Activated naive CD8-positive, alpha-beta T cell treated with anti-CD3 and anti-CD28 coated beads, Interleukin-2, amount 10 ng/mL, durations not matched to agents 7 days and 5 days (primary cell): ENCODE measurements at regions not wholly inside any gene's neighbourhood (a gene's known extent, or its start where the extent isn't known, plus 50 kb on each side); places are given as distances from the start of the nearest gene placed in this dataset.

Experiments used
- ATAC-seq: fragments of 150-1000 bp; cut with Tn5 transposase; one replicate; pipeline ENCODE4 v1.10.0; 2021; ENCODE audit warnings: low read depth, moderate library complexity
- POLR2A ChIA-PET: fragments of 350-600 bp; sonication (Branson Sonifier 250); formaldehyde crosslinking; loops from one replicate; lab custom pipeline; 2021; ENCODE audit warnings: antibody characterized with exemption; lab: Charles Lee
- DNase-seq: peaks from one replicate; pipeline ENCODE4 v3.0.0; 2021
- H3K27ac Mint-ChIP-seq: one replicate; pipeline ENCODE4 v1.8.0; 2022; ENCODE audit warnings: mild to moderate bottlenecking, mixed read lengths
- H3K27me3 Mint-ChIP-seq: one replicate; pipeline ENCODE4 v1.8.0; 2022; ENCODE audit warnings: mild to moderate bottlenecking, moderate library complexity, mixed read lengths
- H3K36me3 Mint-ChIP-seq: one replicate; pipeline ENCODE4 v1.8.0; 2021; ENCODE audit warnings: mild to moderate bottlenecking, mixed read lengths
- H3K4me1 Mint-ChIP-seq: one replicate; pipeline ENCODE4 v1.8.0; 2021; ENCODE audit warnings: mixed read lengths
- H3K4me3 Mint-ChIP-seq: one replicate; pipeline ENCODE4 v1.8.0; 2022; ENCODE audit warnings: mild to moderate bottlenecking, moderate library complexity, mixed read lengths
- H3K9me3 Mint-ChIP-seq: one replicate; pipeline ENCODE4 v1.8.0; 2021; ENCODE audit warnings: mixed read lengths

DNA sequence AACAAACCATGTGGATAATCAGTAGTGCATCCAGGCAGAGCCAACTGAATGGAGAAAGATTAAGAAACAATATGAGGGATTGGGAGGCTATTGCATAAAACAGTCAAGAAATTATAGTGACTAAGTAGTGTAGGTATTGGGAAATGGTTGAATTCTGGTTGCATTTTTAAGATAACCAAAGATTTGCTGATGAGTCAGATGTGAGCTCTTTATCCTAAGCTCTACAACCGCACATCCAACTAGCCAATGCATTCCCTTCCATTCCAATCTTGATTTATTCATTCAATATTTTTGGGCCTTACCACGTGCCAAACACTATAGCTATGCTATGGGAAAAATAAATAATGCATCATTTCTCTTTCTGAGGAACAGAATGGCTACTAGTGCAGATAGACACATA, 524.5 kb upstream of the RGMB start:
- no peaks in the 10 kb centered on the region for H3K4me1 Mint-ChIP-seq
- H3K27ac Mint-ChIP-seq, result no peak overlapping the region
- no peaks in the 10 kb centered on the region for H3K27me3 Mint-ChIP-seq
- H3K9me3 Mint-ChIP-seq, result no peaks in the 10 kb centered on the region
- no peak for ATAC-seq
- no peak for DNase-seq
- no peaks in the 10 kb centered on the region for H3K36me3 Mint-ChIP-seq
- no peak overlapping the region for H3K4me3 Mint-ChIP-seq
- POLR2A ChIA-PET, result no interaction called here

DNA sequence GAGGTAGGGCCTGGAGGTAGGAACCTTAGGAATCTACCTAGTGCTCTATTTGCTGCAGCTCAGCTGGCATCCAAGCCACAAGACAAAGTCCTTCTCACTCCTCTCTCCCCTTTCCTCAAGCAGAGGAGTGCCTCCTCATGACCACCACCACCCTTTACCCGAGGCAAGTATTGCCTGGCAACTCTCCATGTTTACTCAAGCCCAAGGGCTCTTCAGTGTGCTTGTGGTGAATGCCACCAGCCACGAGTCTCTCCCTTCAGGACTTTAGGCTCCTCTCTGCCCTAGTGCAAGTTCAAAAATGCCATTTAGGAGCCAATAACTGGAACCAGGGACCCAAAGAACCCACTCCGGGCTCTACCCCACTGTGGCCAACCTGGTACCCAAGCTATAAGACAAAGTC, 514.5 kb upstream of the RGMB start:
- ATAC-seq (no peak), DNase-seq (no peak)
- Mint-ChIP-seq H3K4me3 (no peak overlapping the region), H3K4me1 (no peaks in the 10 kb centered on the region), H3K9me3 (no peaks in the 10 kb centered on the region), H3K27me3 (peaks cover 3% of the 10 kb centered on the region), H3K36me3 (no peaks in the 10 kb centered on the region), H3K27ac (no peak overlapping the region)
- POLR2A ChIA-PET, result no interaction called here

DNA sequence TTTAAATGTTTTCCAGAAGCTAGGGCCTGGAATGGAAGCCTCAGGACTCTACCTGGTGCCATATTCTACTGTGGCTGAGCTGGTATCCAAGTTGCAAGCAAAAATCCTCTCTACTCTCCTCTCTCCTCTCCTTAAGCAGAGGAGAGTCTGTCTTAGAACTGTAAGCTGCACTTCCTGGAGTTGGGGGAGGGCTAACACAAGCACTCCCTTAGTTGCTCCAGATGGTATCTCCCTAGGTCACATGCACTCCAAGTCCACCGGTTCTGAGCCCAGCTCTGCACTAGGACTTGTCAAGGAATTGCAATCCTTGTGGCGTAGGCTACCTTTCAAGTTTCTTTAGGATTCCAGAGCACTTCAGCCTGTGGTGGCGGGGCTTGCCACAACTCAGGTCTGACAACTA, 513.9 kb upstream of the RGMB start:
- Mint-ChIP-seq H3K4me3 (no peak overlapping the region), H3K4me1 (no peaks in the 10 kb centered on the region), H3K36me3 (no peaks in the 10 kb centered on the region), H3K27me3 (peaks cover 3% of the 10 kb centered on the region), H3K27ac (no peak overlapping the region), H3K9me3 (no peaks in the 10 kb centered on the region)
- ATAC-seq, result no peak
- no peak for DNase-seq
- POLR2A ChIA-PET, result no interaction called here

DNA sequence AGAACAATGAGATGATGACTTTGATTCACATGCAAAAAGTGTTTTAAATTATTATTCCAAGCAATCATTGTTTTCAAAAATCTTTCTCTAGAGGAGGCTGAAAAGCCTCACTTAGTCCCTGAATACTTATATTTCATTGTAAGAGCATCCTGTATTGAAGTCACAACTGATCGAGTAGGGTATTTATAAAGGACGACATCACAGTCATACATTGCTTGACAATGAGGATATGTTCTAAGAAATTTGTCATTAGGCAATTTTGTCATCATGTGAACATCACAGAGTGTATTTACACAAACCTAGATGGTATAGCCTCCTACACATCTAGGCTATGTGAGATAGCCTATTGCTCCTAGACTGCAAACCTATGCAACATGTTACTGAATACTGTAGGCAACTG, 510.4 kb upstream of the RGMB start:
- Mint-ChIP-seq H3K4me3 (no peak overlapping the region), H3K4me1 (no peaks in the 10 kb centered on the region), H3K27me3 (peaks cover 3% of the 10 kb centered on the region), H3K9me3 (peaks cover 1% of the 10 kb centered on the region), H3K36me3 (no peaks in the 10 kb centered on the region), H3K27ac (no peak overlapping the region)
- POLR2A ChIA-PET, result no interaction called here
- ATAC-seq (no peak), DNase-seq (no peak)

DNA sequence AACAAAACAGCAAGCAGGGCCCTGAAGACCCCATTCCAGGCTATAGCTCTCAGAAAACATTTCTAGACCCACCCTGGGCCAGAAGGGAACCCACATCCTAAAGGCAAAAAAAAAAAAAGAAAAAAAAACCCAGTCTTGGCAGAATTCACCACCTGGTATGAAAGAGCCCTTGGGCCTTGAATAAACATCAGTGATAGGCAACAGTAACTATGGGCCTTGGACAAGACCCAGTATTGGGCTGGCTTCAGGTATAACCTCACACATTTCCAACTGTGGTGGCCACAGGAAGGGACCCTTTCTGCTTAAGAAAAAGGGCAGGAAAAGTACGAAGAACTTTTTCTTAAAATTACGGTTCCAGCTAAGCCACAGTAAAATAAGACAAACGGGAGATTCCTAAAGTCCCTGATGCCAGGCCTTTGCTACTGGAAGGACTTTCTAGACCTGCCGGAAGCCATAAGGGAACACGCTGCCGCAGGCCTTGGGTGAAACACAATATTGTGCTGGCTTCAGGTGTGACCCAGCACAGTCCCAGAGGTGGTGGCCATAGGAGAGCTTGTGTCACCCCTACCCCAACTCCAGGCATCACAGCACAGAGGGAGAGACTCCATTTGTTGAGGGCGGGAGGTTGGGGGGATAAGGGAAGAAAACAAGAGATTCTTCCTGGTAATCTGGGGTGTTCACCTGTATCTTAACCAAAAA, 505.2 kb upstream of the RGMB start:
- no peak overlapping the region for H3K27ac Mint-ChIP-seq
- DNase-seq (no peak), ATAC-seq (no peak)
- no peak overlapping the region for H3K4me3 Mint-ChIP-seq
- H3K4me1 Mint-ChIP-seq, result no peaks in the 10 kb centered on the region
- no peaks in the 10 kb centered on the region for H3K27me3 Mint-ChIP-seq
- POLR2A ChIA-PET, result no interaction called here
- peaks cover 2% of the 10 kb centered on the region for H3K9me3 Mint-ChIP-seq
- no peaks in the 10 kb centered on the region for H3K36me3 Mint-ChIP-seq

DNA sequence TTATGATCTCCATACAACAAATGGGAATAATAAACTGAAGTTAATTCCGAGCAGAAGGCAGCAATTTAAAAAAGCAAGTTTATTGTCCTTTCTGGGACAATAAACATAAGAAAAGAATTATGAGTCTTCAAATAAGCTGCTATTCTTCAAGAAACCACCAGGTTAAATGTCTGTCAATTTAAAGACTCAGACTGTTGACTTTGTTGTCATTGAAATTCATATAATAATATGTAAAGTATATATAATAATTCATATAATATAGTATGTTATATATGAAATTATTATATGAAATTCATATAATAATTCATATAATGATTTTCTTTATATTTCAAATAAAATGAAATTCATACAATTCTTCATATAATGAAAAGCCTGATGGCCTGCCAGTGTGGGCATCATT, 497.5 kb upstream of the RGMB start:
- ATAC-seq, result no peak
- Mint-ChIP-seq H3K4me1 (no peaks in the 10 kb centered on the region), H3K36me3 (no peaks in the 10 kb centered on the region), H3K27me3 (no peaks in the 10 kb centered on the region), H3K9me3 (peaks cover 1% of the 10 kb centered on the region), H3K4me3 (no peak overlapping the region), H3K27ac (no peak overlapping the region)
- DNase-seq, result no peak
- POLR2A ChIA-PET, result no interaction called here

DNA sequence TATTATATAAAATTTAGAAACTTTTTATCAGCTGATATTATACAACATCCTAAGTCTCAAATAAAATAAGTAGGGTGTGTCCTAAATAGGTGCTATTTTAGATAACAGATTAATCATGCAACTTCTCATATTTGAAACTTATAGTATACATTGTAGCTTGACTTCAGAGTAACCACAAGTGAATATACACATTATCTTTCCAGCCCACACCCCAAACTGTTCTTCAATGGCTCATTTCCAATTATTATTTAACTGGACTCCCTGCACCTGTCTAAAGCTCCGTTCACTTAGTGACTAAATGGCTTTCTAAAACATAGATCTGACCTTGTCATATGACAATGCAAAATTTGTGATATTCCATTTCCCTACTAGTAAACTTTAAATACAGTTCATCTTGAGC, 490.9 kb upstream of the RGMB start:
- H3K27me3 Mint-ChIP-seq, result no peaks in the 10 kb centered on the region
- H3K9me3 Mint-ChIP-seq, result no peaks in the 10 kb centered on the region
- no peaks in the 10 kb centered on the region for H3K4me1 Mint-ChIP-seq
- ATAC-seq (no peak), DNase-seq (no peak)
- H3K4me3 Mint-ChIP-seq, result no peak overlapping the region
- no peaks in the 10 kb centered on the region for H3K36me3 Mint-ChIP-seq
- H3K27ac Mint-ChIP-seq, result no peak overlapping the region
- POLR2A ChIA-PET, result no interaction called here

DNA sequence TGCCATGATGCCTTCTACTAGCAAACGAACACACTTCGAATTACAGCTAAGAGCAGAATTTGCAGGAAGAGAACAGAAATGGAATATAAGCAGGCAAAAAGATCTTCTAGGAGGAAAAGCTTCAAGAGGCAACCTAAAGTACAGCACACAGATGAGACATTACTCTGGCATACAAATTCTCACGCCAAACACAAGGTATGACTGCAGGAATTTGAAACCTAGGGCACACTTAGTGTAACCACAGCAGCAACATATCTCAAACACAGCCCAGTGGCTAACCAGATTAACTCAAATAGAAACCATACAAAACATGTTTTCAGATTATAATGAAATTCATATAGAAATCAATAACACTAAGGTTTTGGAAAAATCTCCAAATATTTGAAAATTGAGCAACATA, 481.0 kb upstream of the RGMB start:
- DNase-seq (no peak), ATAC-seq (no peak)
- Mint-ChIP-seq H3K9me3 (no peaks in the 10 kb centered on the region), H3K27me3 (no peaks in the 10 kb centered on the region), H3K4me3 (no peak overlapping the region), H3K4me1 (no peaks in the 10 kb centered on the region), H3K36me3 (no peaks in the 10 kb centered on the region), H3K27ac (no peak overlapping the region)
- POLR2A ChIA-PET, result no interaction called here

DNA sequence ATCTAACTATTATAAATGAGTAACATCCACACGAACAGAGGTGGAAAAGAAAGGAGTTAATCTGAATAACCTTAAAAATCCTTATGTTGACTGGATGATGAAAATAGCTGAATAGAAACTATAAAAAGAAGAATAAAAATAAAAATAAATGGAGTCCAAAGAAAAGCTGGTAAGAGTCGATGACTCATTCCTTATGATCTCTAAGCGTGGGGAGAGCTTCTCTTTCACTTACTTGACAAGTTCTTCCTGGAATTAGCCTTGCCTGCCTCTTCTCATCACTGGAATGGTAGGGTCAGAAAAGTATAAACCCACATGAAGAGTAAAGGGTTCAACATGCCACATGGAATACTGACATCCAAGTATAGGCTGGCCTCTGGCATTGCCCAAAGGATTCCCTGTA, 477.0 kb upstream of the RGMB start:
- H3K36me3 Mint-ChIP-seq, result no peaks in the 10 kb centered on the region
- POLR2A ChIA-PET, result no interaction called here
- H3K9me3 Mint-ChIP-seq, result no peaks in the 10 kb centered on the region
- DNase-seq, result no peak
- H3K4me3 Mint-ChIP-seq, result no peak overlapping the region
- H3K4me1 Mint-ChIP-seq, result no peaks in the 10 kb centered on the region
- H3K27me3 Mint-ChIP-seq, result no peaks in the 10 kb centered on the region
- no peak overlapping the region for H3K27ac Mint-ChIP-seq
- ATAC-seq, result no peak

DNA sequence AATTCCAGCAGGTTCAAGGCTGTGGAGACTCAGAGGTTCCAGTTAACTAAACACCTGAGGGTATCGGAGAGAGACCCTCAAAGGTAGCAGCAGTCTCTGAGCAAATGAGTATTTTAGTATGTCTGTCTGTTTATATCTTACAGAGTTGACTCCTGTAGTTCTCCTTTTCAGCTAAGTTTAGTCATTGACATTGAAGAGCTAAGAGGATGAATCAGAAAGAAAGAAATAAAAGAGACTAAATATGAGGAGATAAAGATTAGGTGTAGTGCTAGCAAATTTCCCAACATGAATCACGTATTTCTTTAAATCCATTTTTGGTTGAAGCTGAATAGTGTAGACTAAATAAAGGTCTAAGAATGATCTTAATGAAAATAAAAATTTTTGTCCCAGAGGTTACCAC, 474.0 kb upstream of the RGMB start:
- Mint-ChIP-seq H3K27me3 (no peaks in the 10 kb centered on the region), H3K4me1 (no peaks in the 10 kb centered on the region), H3K36me3 (no peaks in the 10 kb centered on the region), H3K9me3 (no peaks in the 10 kb centered on the region), H3K4me3 (no peak overlapping the region), H3K27ac (no peak overlapping the region)
- DNase-seq (no peak), ATAC-seq (no peak)
- POLR2A ChIA-PET, result no interaction called here

DNA sequence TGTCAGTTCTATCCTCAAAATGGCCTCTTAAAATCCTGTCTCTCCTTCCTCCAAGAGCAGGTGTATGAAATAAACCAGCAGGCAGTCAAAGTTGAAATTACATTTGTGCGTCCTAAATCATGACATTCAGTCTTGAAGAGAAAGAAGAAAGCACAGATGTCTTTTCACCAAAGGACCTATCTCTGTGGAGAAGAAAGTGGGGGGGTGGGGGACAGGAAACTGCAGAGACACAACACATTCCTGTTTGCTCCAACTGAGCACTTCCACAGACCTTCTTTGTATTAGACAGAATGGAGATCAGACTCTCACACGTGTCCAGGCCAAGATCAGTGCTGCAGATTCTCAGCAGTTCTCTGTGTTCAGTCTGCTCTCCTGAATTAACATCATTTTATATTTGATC, 471.9 kb upstream of the RGMB start:
- Mint-ChIP-seq H3K27ac (no peak overlapping the region), H3K36me3 (no peaks in the 10 kb centered on the region), H3K9me3 (no peaks in the 10 kb centered on the region), H3K4me1 (no peaks in the 10 kb centered on the region), H3K4me3 (no peak overlapping the region), H3K27me3 (no peaks in the 10 kb centered on the region)
- POLR2A ChIA-PET, result no interaction called here
- ATAC-seq (no peak), DNase-seq (no peak)

DNA sequence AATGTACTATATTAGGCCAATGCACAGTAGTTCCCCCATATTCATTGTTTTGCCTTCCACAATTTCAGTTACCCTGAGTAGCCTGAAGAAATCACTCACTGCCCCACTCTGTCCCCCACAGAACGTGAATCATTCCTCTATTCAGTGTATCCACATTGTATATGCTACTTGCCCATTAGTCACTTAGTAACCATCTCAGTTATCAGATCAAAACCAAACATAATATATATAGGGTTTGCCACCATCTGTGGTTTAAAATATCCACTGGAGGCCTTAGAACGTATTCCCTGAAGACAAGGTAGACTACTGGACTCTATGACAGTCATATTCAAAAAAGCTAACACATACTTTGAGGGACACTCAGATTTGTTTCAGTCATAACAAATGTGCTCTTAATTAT, 465.7 kb upstream of the RGMB start:
- POLR2A ChIA-PET, result no interaction called here
- no peaks in the 10 kb centered on the region for H3K27me3 Mint-ChIP-seq
- H3K27ac Mint-ChIP-seq, result no peak overlapping the region
- no peaks in the 10 kb centered on the region for H3K9me3 Mint-ChIP-seq
- ATAC-seq, result no peak
- no peaks in the 10 kb centered on the region for H3K36me3 Mint-ChIP-seq
- H3K4me1 Mint-ChIP-seq, result peaks cover 2% of the 10 kb centered on the region
- H3K4me3 Mint-ChIP-seq, result no peak overlapping the region
- DNase-seq, result no peak

DNA sequence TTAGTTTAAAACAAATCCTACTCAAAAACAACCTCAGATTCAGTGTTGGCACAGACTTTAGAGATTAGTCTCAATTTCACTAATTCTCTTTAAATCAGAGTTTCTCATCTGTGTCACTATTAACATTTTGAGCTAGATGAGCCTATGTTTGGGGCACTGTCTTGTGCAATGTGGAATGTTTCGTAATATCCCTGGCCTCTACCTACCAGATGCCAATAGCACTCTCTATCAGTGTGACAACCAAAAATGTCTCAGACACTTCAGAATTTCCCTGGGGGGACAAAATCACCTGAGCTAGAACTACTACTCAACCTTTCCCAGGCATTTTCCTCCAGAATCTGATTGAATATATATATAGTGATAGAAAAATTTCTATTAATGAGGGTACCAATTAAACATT, 465.2 kb upstream of the RGMB start:
- Mint-ChIP-seq H3K27ac (no peak overlapping the region), H3K9me3 (no peaks in the 10 kb centered on the region), H3K36me3 (no peaks in the 10 kb centered on the region), H3K4me3 (no peak overlapping the region), H3K27me3 (no peaks in the 10 kb centered on the region), H3K4me1 (peaks cover 2% of the 10 kb centered on the region)
- POLR2A ChIA-PET, result no interaction called here
- ATAC-seq (no peak), DNase-seq (no peak)

DNA sequence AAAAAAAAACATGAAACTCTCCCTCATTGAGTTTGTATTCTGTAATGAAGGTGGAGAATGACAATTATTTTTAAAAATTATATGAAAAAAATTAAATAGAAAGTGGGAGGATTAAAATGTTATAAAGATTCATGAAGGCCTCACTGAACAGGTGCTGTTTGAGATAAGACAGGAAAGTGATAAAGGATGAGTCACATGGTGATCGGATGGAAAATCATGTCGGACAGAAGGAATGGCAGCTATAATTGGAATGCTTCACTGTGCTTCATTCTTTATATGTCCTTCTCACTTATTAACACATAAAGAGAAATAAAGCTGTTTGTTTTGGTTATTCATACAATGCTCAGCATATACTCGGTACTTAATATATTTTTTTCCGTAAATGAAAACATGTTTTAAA, 464.5 kb upstream of the RGMB start:
- Mint-ChIP-seq H3K36me3 (no peaks in the 10 kb centered on the region), H3K4me3 (no peak overlapping the region), H3K9me3 (no peaks in the 10 kb centered on the region), H3K27ac (no peak overlapping the region), H3K4me1 (peaks cover 2% of the 10 kb centered on the region), H3K27me3 (peaks cover 3% of the 10 kb centered on the region)
- POLR2A ChIA-PET, result no interaction called here
- DNase-seq (no peak), ATAC-seq (no peak)
